IMR-90 (cell line): ENCODE measurements at regions not wholly inside any gene's neighbourhood (a gene's known extent, or its start where the extent isn't known, plus 50 kb on each side); places are given as distances from the start of the nearest gene placed in this dataset.

Experiments
- CEBPB ChIP-seq: IDR thresholded peaks from 2 replicates; pipeline ENCODE4 v1.6.1; 2012; ENCODE audit warnings: low read depth, low read length, improper control_type of control experiment
- CHD1 ChIP-seq: IDR thresholded peaks from 2 replicates; pipeline ENCODE4 v1.6.1; 2012; ENCODE audit warnings: low read depth, low read length, improper control_type of control experiment
- CTCF ChIP-seq: conservative IDR thresholded peaks from 2 replicates; pipeline ENCODE4 v1.5.1; 2012; ENCODE audit warnings: mild to moderate bottlenecking, low read depth, low read length, improper control_type of control experiment
- ELK1 ChIP-seq: fragments of 150-350 bp; IDR thresholded peaks from 2 replicates; pipeline ENCODE4 v1.6.1; 2016; ENCODE audit warnings: low read depth, mild to moderate bottlenecking, low read length, moderate library complexity, borderline replicate concordance
- FOS ChIP-seq: fragments of 150-350 bp; IDR thresholded peaks from 2 replicates; pipeline ENCODE4 v1.6.1; 2016; ENCODE audit warnings: low read depth, low read length
- MAFK ChIP-seq: IDR thresholded peaks from 2 replicates; pipeline ENCODE4 v1.6.1; 2012; ENCODE audit warnings: low read depth, low read length, improper control_type of control experiment
- MAZ ChIP-seq: IDR thresholded peaks from 2 replicates; pipeline ENCODE4 v1.6.1; 2012; ENCODE audit warnings: low read depth, mild to moderate bottlenecking, low read length, improper control_type of control experiment, moderate library complexity, borderline replicate concordance
- POLR2A ChIP-seq: IDR thresholded peaks from 2 replicates; pipeline ENCODE4 v1.6.1; 2012; ENCODE audit warnings: mild to moderate bottlenecking, low read depth, low read length
- RAD21 ChIP-seq: IDR thresholded peaks from 2 replicates; pipeline ENCODE4 v1.6.1; 2012; ENCODE audit warnings: low read length, improper control_type of control experiment
- RCOR1 ChIP-seq: IDR thresholded peaks from 2 replicates; pipeline ENCODE4 v1.6.1; 2012; ENCODE audit warnings: mild to moderate bottlenecking, low read length, improper control_type of control experiment; ENCODE audit not compliant: insufficient replicate concordance
- RFX5 ChIP-seq: IDR thresholded peaks from 2 replicates; pipeline ENCODE4 v1.8.0; 2012; ENCODE audit warnings: low read depth, mild to moderate bottlenecking, low read length, moderate library complexity
- SMC3 ChIP-seq: fragments of 150-350 bp; IDR thresholded peaks from 2 replicates; pipeline ENCODE4 v1.6.1; 2016; ENCODE audit warnings: low read depth, mild to moderate bottlenecking, antibody characterized with exemption, low read length, moderate library complexity
- USF2 ChIP-seq: fragments of 150-350 bp; IDR thresholded peaks from 2 replicates; pipeline ENCODE4 v1.6.1; 2017; ENCODE audit warnings: mild to moderate bottlenecking, antibody characterized with exemption, low read length, low read depth

- TF ChIP-seq RAD21, result no peak
- no peak for TF ChIP-seq CTCF
- TF ChIP-seq MAZ, result no peak
- no peak for TF ChIP-seq POLR2A
- no peak for TF ChIP-seq RFX5
- TF ChIP-seq CEBPB, result no peak
- TF ChIP-seq SMC3, result no peak
- no peak for TF ChIP-seq MAFK
- no peak for TF ChIP-seq RCOR1
- no peak for TF ChIP-seq USF2
- no peak for TF ChIP-seq FOS
- no peak for TF ChIP-seq ELK1
- TF ChIP-seq CHD1, result no peak
These were observed 178.8 kb downstream of the KATNAL1 start for GRCh38 chr13:30128591-30128990.
